H9 (cell line): ENCODE measurements at regions not wholly inside any gene's neighbourhood (a gene's known extent, or its start where the extent isn't known, plus 50 kb on each side); places are given as distances from the start of the nearest gene placed in this dataset.

ENCODE experiments used
- DNase-seq: peaks from one replicate; pipeline ENCODE4 v3.0.0-alpha.2; 2017
- H2AFZ ChIP-seq: one replicate; pipeline ENCODE4 v1.6.1; 2013; ENCODE audit warnings: mild to moderate bottlenecking, low read length, control low read depth, moderate library complexity
- H2AK5ac ChIP-seq: 2 replicates; pipeline ENCODE4 v1.6.1; 2013; ENCODE audit warnings: low read length, control low read depth, mixed read lengths; ENCODE audit not compliant: insufficient read length
- H2BK120ac ChIP-seq: one replicate; pipeline ENCODE4 v1.6.1; 2013; ENCODE audit warnings: low read depth, mild to moderate bottlenecking, low read length, control low read depth, inconsistent platforms; ENCODE audit not compliant: poor library complexity, severe bottlenecking
- H2BK12ac ChIP-seq: 2 replicates; pipeline ENCODE4 v1.6.1; 2013; ENCODE audit warnings: low read length, control low read depth, mixed read lengths, low read depth; ENCODE audit not compliant: insufficient read length
- H2BK15ac ChIP-seq: 2 replicates; pipeline ENCODE4 v1.6.1; 2013; ENCODE audit warnings: low read depth, low read length, control low read depth
- H2BK20ac ChIP-seq: one replicate; pipeline ENCODE4 v1.6.1; 2013; ENCODE audit warnings: low read depth, mild to moderate bottlenecking, low read length, control low read depth, inconsistent platforms; ENCODE audit not compliant: poor library complexity, severe bottlenecking
- H2BK5ac ChIP-seq: 2 replicates; pipeline ENCODE4 v1.6.1; 2013; ENCODE audit warnings: low read length, control low read depth, mixed read lengths; ENCODE audit not compliant: insufficient read length
- H3K14ac ChIP-seq: 2 replicates; pipeline ENCODE4 v1.6.1; 2013; ENCODE audit warnings: low read length, control low read depth; ENCODE audit not compliant: insufficient read depth
- H3K18ac ChIP-seq: 2 replicates; pipeline ENCODE4 v1.6.1; 2013; ENCODE audit warnings: low read depth, mild to moderate bottlenecking, mixed read lengths, low read length, control low read depth; ENCODE audit not compliant: insufficient read length
- H3K23ac ChIP-seq: 2 replicates; pipeline ENCODE4 v1.6.1; 2013; ENCODE audit warnings: low read length, control low read depth, mixed read lengths, low read depth; ENCODE audit not compliant: insufficient read length
- H3K23me2 ChIP-seq: 2 replicates; pipeline ENCODE4 v1.6.1; 2013; ENCODE audit warnings: low read depth, mild to moderate bottlenecking, mixed read lengths, low read length, control low read depth; ENCODE audit not compliant: insufficient read length, poor library complexity, severe bottlenecking
- H3K27ac ChIP-seq: 2 replicates; pipeline ENCODE4 v1.5.1; 2013; ENCODE audit warnings: low read length, control low read depth, mixed read lengths, low read depth; ENCODE audit not compliant: insufficient read length
- H3K27me3 ChIP-seq: 2 replicates; pipeline ENCODE4 v1.6.1; 2013; ENCODE audit warnings: low read length, control low read depth, inconsistent platforms; ENCODE audit not compliant: insufficient read depth
- H3K4ac ChIP-seq: 2 replicates; pipeline ENCODE4 v1.6.1; 2013; ENCODE audit warnings: low read depth, mild to moderate bottlenecking, control low read depth, inconsistent platforms, low read length, moderate library complexity
- H3K4me1 ChIP-seq: 2 replicates; pipeline ENCODE4 v1.6.1; 2013; ENCODE audit warnings: low read length, control low read depth, inconsistent platforms; ENCODE audit not compliant: insufficient read depth
- H3K4me2 ChIP-seq: 2 replicates; pipeline ENCODE4 v1.6.1; 2013; ENCODE audit warnings: low read length, control low read depth, mixed read lengths; ENCODE audit not compliant: insufficient read length, insufficient read depth
- H3K56ac ChIP-seq: 2 replicates; pipeline ENCODE4 v1.6.1; 2013; ENCODE audit warnings: low read depth, mild to moderate bottlenecking, mixed read lengths, low read length, control low read depth; ENCODE audit not compliant: insufficient read length
- H3K79me1 ChIP-seq: 2 replicates; pipeline ENCODE4 v1.6.1; 2013; ENCODE audit warnings: low read depth, mild to moderate bottlenecking, moderate library complexity, low read length, control low read depth, inconsistent platforms; ENCODE audit not compliant: insufficient read depth, poor library complexity, severe bottlenecking
- H3K79me2 ChIP-seq: 2 replicates; pipeline ENCODE4 v1.6.1; 2013; ENCODE audit warnings: low read length, control low read depth, inconsistent platforms; ENCODE audit not compliant: insufficient read depth
- H3K9ac ChIP-seq: 2 replicates; pipeline ENCODE4 v1.6.1; 2013; ENCODE audit warnings: low read length, control low read depth, mixed read lengths; ENCODE audit not compliant: insufficient read length; ENCODE audit errors: extremely low read depth
- H3K9me3 ChIP-seq: one replicate; pipeline ENCODE4 v1.6.1; 2013; ENCODE audit warnings: low read depth, low read length, inconsistent platforms; ENCODE audit not compliant: control insufficient read depth
- H3T11ph ChIP-seq: one replicate; pipeline ENCODE4 v1.6.1; 2013; ENCODE audit warnings: mild to moderate bottlenecking, low read length, control low read depth, inconsistent platforms
- H4K20me1 ChIP-seq: one replicate; pipeline ENCODE4 v1.6.1; 2013; ENCODE audit not compliant: control insufficient read depth, insufficient read length, insufficient read depth
- H4K5ac ChIP-seq: 2 replicates; pipeline ENCODE4 v1.6.1; 2013; ENCODE audit warnings: low read depth, mild to moderate bottlenecking, mixed read lengths, low read length, control low read depth; ENCODE audit not compliant: insufficient read length
- H4K8ac ChIP-seq: replicated peaks from 2 replicates; pipeline ENCODE4 v1.6.1; 2013; ENCODE audit warnings: low read length, control low read depth, mixed read lengths, low read depth; ENCODE audit not compliant: insufficient read length
- H4K91ac ChIP-seq: 2 replicates; pipeline ENCODE4 v1.6.1; 2013; ENCODE audit warnings: low read depth, mild to moderate bottlenecking, moderate library complexity, mixed read lengths, low read length, control low read depth; ENCODE audit not compliant: insufficient read length
- H3K27ac Mint-ChIP-seq, 3 experiments: 2 replicates in 2 of 3; 3 replicates in 1 of 3; pipeline ENCODE4 v1.8.0; 2020 to 2021; ENCODE audit warnings: mixed read lengths in 3 of 3, mild to moderate bottlenecking in 1 of 3, moderate library complexity in 1 of 3
- H3K27me3 Mint-ChIP-seq: 2 replicates; pipeline ENCODE4 v1.8.0; 2021; ENCODE audit warnings: low read depth, mild to moderate bottlenecking, moderate library complexity, mixed read lengths
- H3K36me3 Mint-ChIP-seq, 3 experiments: 2 replicates in 2 of 3; 3 replicates in 1 of 3; pipeline ENCODE4 v1.8.0; 2020 to 2021; ENCODE audit warnings: low read depth in 3 of 3, mixed read lengths in 3 of 3; ENCODE audit not compliant: insufficient read depth in 1 of 3
- H3K4me1 Mint-ChIP-seq, 2 experiments: 2 replicates each; pipeline ENCODE4 v1.8.0; 2020; ENCODE audit warnings: mixed read lengths in 2 of 2
- H3K4me3 Mint-ChIP-seq, 2 experiments: 2 replicates in 1 of 2; 3 replicates in 1 of 2; pipeline ENCODE4 v1.8.0; 2020 to 2021; ENCODE audit warnings: mild to moderate bottlenecking in 2 of 2, mixed read lengths in 2 of 2, moderate library complexity in 1 of 2
- H3K9me3 Mint-ChIP-seq, 2 experiments: 2 replicates in 1 of 2; 3 replicates in 1 of 2; pipeline ENCODE4 v1.8.0; 2020; ENCODE audit warnings: mild to moderate bottlenecking in 2 of 2, mixed read lengths in 2 of 2, moderate library complexity in 1 of 2
- CTCF ChIP-seq: fragments of 200-600 bp; sonication (generic); conservative IDR thresholded peaks from 3 replicates; pipeline ENCODE4 v1.8.0; 2021; ENCODE audit warnings: antibody characterized with exemption, mild to moderate bottlenecking
- WGBS: extraction: QIAGEN DNeasy Blood & Tissue Kit; methylation state at CpG from one replicate; pipeline ENCODE4 v1.1.7; 2013; ENCODE audit warnings: missing lambda C conversion rate, low lambda C conversion rate, mixed read lengths; ENCODE audit not compliant: insufficient read length; ENCODE audit errors: extremely low coverage; 5-methylcytosine and 5-hydroxymethylcytosine counted together

GRCh38 chr10:36989233-36989632, 136.2 kb upstream of the ANKRD30A start:
- Histone ChIP-seq H4K20me1 (no peaks in the 10 kb centered on the region), H2AFZ (no peak overlapping the region), H3K4me1 (no peaks in the 10 kb centered on the region), H3K23me2 (no peaks in the 10 kb centered on the region), H2BK12ac (no peak overlapping the region), H2BK120ac (no peak overlapping the region), H2BK5ac (no peak overlapping the region), H3K18ac (no peak overlapping the region), H4K8ac (no peak overlapping the region), H3K27me3 (no peaks in the 10 kb centered on the region), H4K91ac (no peak overlapping the region), H3K14ac (no peak overlapping the region), H3K9ac (no peak overlapping the region), H3T11ph (no peak overlapping the region), H2BK15ac (no peak overlapping the region), H2AK5ac (no peak overlapping the region), H3K79me1 (no peaks in the 10 kb centered on the region), H3K79me2 (no peaks in the 10 kb centered on the region), H3K4ac (no peak overlapping the region), H4K5ac (no peak overlapping the region), H2BK20ac (no peak overlapping the region), H3K23ac (no peak overlapping the region), H3K27ac (no peak overlapping the region), H3K9me3 (peaks cover 82% of the 10 kb centered on the region), H3K56ac (no peak overlapping the region), H3K4me2 (no peak overlapping the region)
- Mint-ChIP-seq H3K27me3 (no peaks in the 10 kb centered on the region), H3K9me3 (peaks cover 91 to 93% of the 10 kb centered on the region in 2 experiments), H3K27ac (no peak overlapping the region), H3K36me3 (peaks cover 8 to 40% (median 14%) of the 10 kb centered on the region in 3 experiments; a peak in 6 of 7 replicates), H3K4me1 (no peaks in the 10 kb centered on the region), H3K4me3 (no peak overlapping the region)
- DNase-seq = no peak
- no CpG with 5 or more reads among the region's 12 CpGs for WGBS
- TF ChIP-seq CTCF = no peak
